Memory B cell (primary cell): ENCODE measurements at regions not wholly inside any gene's neighbourhood (a gene's known extent, or its start where the extent isn't known, plus 50 kb on each side); places are given as distances from the start of the nearest gene placed in this dataset.

Experiments
- ATAC-seq: fragments of 150-1000 bp; cut with Tn5 transposase; 2 replicates; pipeline ENCODE4 v1.10.0; 2021; ENCODE audit warnings: low read depth, mild to moderate bottlenecking, moderate library complexity
- DNase-seq, 2 donors: peaks; one replicate each; pipeline ENCODE4 v3.0.0; 2022; ENCODE audit warnings: low spot score in 2 of 2
- H3K27ac Mint-ChIP-seq: one replicate; pipeline ENCODE4 v1.8.0; 2022; ENCODE audit warnings: mild to moderate bottlenecking, moderate library complexity, mixed read lengths
- H3K27me3 Mint-ChIP-seq: one replicate; pipeline ENCODE4 v1.8.0; 2022; ENCODE audit warnings: mixed read lengths
- H3K36me3 Mint-ChIP-seq: one replicate; pipeline ENCODE4 v1.8.0; 2022; ENCODE audit warnings: mild to moderate bottlenecking, mixed read lengths
- H3K4me1 Mint-ChIP-seq: one replicate; pipeline ENCODE4 v1.8.0; 2022; ENCODE audit warnings: mixed read lengths
- H3K4me3 Mint-ChIP-seq: one replicate; pipeline ENCODE4 v1.8.0; 2022; ENCODE audit warnings: mild to moderate bottlenecking, moderate library complexity, mixed read lengths
- H3K9me3 Mint-ChIP-seq: one replicate; pipeline ENCODE4 v1.8.0; 2022; ENCODE audit warnings: mixed read lengths

- Mint-ChIP-seq H3K4me3 (no peak overlapping the region), H3K36me3 (peaks cover 3% of the 10 kb centered on the region), H3K27me3 (peaks cover 9% of the 10 kb centered on the region), H3K27ac (no peak overlapping the region), H3K4me1 (no peaks in the 10 kb centered on the region), H3K9me3 (peaks cover 3% of the 10 kb centered on the region)
- DNase-seq = no peak
- ATAC-seq = no peak
Measured at GRCh38 chr21:41597811-41598231, 89.9 kb upstream of the TMPRSS2 start.

DNA sequence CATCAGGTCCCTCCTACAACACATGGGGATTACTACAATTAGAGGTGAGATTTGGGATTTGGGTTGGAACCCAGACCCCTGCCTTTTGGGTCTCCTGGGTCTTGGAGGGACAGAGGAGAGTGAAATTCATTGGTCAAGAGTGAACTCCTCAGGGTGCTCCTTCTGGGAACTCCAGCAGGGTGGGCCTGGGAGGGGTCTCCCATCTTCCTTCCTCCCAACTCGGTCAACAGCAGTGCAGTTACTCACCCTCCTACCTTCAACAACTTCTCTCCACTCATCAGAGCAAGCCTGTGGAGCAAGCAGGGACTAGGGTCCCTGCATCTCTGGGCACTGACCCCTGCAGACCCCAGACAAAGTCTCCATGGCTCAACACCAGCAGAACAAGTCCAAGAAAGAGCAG is 89.3 kb upstream of the TMPRSS2 start:
- Mint-ChIP-seq H3K27me3 (peaks cover 9% of the 10 kb centered on the region), H3K4me1 (no peaks in the 10 kb centered on the region), H3K27ac (no peak overlapping the region), H3K9me3 (peaks cover 3% of the 10 kb centered on the region), H3K36me3 (peaks cover 3% of the 10 kb centered on the region), H3K4me3 (no peak overlapping the region)
- ATAC-seq = no peak
- no peak for DNase-seq

- H3K27me3 Mint-ChIP-seq = peaks cover 8% of the 10 kb centered on the region
- DNase-seq = no peak
- no peak overlapping the region for H3K4me3 Mint-ChIP-seq
- H3K9me3 Mint-ChIP-seq = peaks cover 3% of the 10 kb centered on the region
- peaks cover 3% of the 10 kb centered on the region for H3K36me3 Mint-ChIP-seq
- H3K4me1 Mint-ChIP-seq = no peaks in the 10 kb centered on the region
- no peak overlapping the region for H3K27ac Mint-ChIP-seq
- no peak for ATAC-seq
Measured at GRCh38 chr21:41596241-41596925, 88.4 kb upstream of the TMPRSS2 start.

GRCh38 chr21:41594268-41594667 is 86.3 kb upstream of the TMPRSS2 start:
- no peak for ATAC-seq
- Mint-ChIP-seq H3K27me3 (peaks cover 8% of the 10 kb centered on the region), H3K4me3 (no peak overlapping the region), H3K9me3 (peaks cover 3% of the 10 kb centered on the region), H3K36me3 (peaks cover 3% of the 10 kb centered on the region), H3K4me1 (no peaks in the 10 kb centered on the region), H3K27ac (no peak overlapping the region)
- DNase-seq = no peak

DNA sequence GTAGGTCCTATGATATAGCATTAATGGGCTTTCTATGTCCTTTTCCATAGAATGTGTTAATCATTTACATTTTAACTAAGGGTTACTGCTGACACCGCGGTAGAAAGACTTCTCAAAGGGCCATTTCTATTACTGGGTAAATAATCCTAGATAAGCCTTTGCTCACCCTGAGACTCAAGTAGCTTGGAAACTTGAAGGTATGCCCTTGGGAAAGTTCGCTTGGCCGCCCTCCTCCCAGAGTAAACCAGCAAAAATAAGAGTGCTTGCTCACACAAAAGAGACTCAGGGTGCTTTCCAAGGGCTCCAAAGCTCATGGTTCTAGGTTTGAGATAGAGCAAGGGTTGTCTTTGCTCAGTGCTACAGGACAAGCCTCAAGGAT is 85.8 kb upstream of the TMPRSS2 start:
- Mint-ChIP-seq H3K9me3 (peaks cover 8% of the 10 kb centered on the region), H3K27ac (no peak overlapping the region), H3K27me3 (peaks cover 8% of the 10 kb centered on the region), H3K36me3 (peaks cover 6% of the 10 kb centered on the region), H3K4me1 (no peaks in the 10 kb centered on the region), H3K4me3 (no peak overlapping the region)
- DNase-seq = no peak
- no peak for ATAC-seq

DNA sequence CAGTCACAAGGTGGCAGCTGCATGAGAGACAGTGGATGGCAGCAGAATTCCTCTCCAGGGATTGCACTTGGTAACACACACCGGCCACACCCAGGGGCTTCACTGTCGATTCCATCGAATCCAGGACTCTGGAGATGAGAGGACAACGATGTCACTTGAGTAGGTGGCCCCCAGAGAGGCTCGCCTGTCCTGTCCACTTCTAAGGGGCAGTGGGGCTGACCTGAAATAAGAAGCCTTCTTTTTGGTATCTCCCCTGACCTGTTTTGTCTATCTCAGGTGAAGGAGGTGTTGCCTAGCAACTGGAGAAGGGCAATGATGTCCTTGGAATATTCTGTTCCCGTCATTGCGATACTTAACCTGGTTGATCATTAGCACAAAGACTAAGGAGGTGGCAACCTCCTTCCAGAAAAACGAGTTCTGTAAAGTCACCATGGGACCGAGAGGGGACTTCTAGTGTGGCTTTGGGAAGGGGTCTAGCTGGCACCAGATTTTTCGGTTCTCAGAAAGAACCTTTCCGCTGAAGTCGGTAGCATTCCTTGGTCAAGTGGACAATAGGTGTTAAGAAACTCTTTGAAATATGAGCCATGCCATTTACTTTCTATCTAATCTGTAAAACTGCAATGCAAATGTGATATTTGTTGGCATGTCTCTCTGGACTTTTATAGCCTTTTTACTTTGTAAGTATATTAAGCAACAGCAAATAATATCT is 85.2 kb upstream of the TMPRSS2 start:
- Mint-ChIP-seq H3K9me3 (peaks cover 11% of the 10 kb centered on the region), H3K36me3 (peaks cover 6% of the 10 kb centered on the region), H3K27me3 (peaks cover 8% of the 10 kb centered on the region), H3K4me3 (no peak overlapping the region), H3K4me1 (no peaks in the 10 kb centered on the region), H3K27ac (no peak overlapping the region)
- no peak for DNase-seq
- no peak for ATAC-seq

- DNase-seq (no peak), ATAC-seq (no peak)
- Mint-ChIP-seq H3K27me3 (peaks cover 1% of the 10 kb centered on the region), H3K27ac (no peak overlapping the region), H3K9me3 (peaks cover 11% of the 10 kb centered on the region), H3K4me1 (no peaks in the 10 kb centered on the region), H3K36me3 (peaks cover 3% of the 10 kb centered on the region), H3K4me3 (no peak overlapping the region)
Measured at GRCh38 chr21:41589620-41590175, 81.7 kb upstream of the TMPRSS2 start.

- Mint-ChIP-seq H3K4me1 (no peaks in the 10 kb centered on the region), H3K9me3 (peaks cover 11% of the 10 kb centered on the region), H3K27ac (no peak overlapping the region), H3K36me3 (peaks cover 3% of the 10 kb centered on the region), H3K4me3 (no peak overlapping the region), H3K27me3 (no peaks in the 10 kb centered on the region)
- ATAC-seq (no peak), DNase-seq (no peak)
Measured at GRCh38 chr21:41589131-41589530, 81.2 kb upstream of the TMPRSS2 start.

GRCh38 chr21:41585199-41585994 is 77.4 kb upstream of the TMPRSS2 start:
- no peak for DNase-seq
- Mint-ChIP-seq H3K27ac (no peak overlapping the region), H3K4me1 (no peaks in the 10 kb centered on the region)

DNA sequence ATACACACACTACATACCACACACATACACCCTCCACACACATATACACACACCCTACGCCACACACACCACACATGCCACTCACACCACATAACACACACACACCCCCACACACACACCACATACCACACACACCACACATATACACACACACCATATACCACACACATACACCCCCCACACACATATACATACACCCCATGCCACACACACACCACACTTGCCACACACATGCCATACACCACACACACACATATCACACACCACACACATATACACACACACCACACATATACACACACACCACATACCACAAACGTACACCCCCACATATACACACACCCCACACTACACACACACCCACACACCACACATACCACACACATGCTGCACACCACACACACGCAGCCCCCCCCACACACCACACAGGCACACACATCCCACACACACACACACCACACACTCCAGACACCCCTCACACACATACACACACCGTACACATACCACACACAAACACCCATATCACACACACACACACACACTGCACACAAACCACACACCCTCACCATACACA is 76.7 kb upstream of the TMPRSS2 start:
- Mint-ChIP-seq H3K4me1 (no peaks in the 10 kb centered on the region), H3K27me3 (no peaks in the 10 kb centered on the region), H3K4me3 (no peak overlapping the region), H3K9me3 (peaks cover 11% of the 10 kb centered on the region), H3K27ac (no peak overlapping the region), H3K36me3 (peaks cover 3% of the 10 kb centered on the region)
- ATAC-seq (no peak), DNase-seq (no peak)

More at GRCh38 chr21:41585199-41585994, 77.4 kb upstream of the TMPRSS2 start:
- Mint-ChIP-seq H3K4me3 (no peak overlapping the region), H3K27me3 (no peaks in the 10 kb centered on the region), H3K9me3 (peaks cover 11% of the 10 kb centered on the region), H3K36me3 (peaks cover 3% of the 10 kb centered on the region)
- no peak for ATAC-seq

DNA sequence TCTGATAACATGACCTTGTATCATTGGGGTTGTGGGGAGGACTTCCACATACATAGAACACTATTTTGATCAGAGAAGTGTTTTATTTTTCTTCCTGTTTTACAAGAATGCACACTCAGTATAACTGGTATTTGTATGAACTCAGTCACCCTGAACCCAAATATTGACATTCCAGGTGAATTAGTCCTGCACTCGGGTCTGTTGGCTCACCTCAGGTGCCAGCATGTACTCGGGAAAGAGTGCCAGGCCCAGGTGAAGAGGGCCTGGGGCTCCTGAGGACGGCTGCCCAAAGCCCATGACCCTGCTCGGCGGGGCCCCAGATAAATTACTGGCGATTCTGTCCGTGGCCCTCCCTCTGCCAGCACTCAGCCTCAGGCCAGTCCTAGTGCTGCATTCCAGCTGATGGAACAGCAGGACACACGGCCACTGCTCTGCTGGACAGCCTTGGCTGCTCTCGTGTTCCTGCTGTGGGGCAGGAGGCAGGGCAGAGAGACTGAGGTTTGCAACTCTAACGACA is 75.4 kb upstream of the TMPRSS2 start:
- Mint-ChIP-seq H3K9me3 (peaks cover 6% of the 10 kb centered on the region), H3K27me3 (no peaks in the 10 kb centered on the region), H3K4me3 (no peak overlapping the region), H3K4me1 (no peaks in the 10 kb centered on the region), H3K36me3 (no peaks in the 10 kb centered on the region), H3K27ac (no peak overlapping the region)
- DNase-seq (no peak), ATAC-seq (no peak)

DNA sequence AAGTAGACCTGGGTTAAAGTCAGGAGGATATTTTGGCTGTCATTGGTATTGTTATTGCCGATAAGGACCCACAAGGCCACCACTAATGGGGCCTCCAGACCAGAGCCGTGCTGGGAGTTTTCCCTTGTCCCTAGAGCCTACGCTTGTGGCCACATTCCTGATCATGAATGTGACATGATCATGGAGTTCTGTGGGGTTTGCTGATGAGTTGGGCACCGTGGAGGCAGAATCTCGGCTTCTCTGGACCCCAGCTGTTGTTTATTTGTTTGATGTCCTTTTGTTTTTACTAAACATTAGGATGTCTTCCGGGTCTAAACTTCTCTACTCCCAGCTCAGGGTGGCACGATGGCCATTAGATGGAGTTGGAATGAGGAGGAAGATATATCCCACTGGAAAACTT is 74.9 kb upstream of the TMPRSS2 start:
- H3K36me3 Mint-ChIP-seq = no peaks in the 10 kb centered on the region
- no peak overlapping the region for H3K27ac Mint-ChIP-seq
- H3K27me3 Mint-ChIP-seq = no peaks in the 10 kb centered on the region
- H3K4me1 Mint-ChIP-seq = no peaks in the 10 kb centered on the region
- peaks cover 7% of the 10 kb centered on the region for H3K9me3 Mint-ChIP-seq
- no peak overlapping the region for H3K4me3 Mint-ChIP-seq
- no peak for DNase-seq
- ATAC-seq = no peak

- ATAC-seq (no peak), DNase-seq (no peak)
- Mint-ChIP-seq H3K36me3 (no peaks in the 10 kb centered on the region), H3K27ac (no peak overlapping the region), H3K4me1 (no peaks in the 10 kb centered on the region), H3K9me3 (peaks cover 9% of the 10 kb centered on the region), H3K27me3 (no peaks in the 10 kb centered on the region), H3K4me3 (no peak overlapping the region)
Measured at GRCh38 chr21:41582298-41582840, 74.4 kb upstream of the TMPRSS2 start.
